ENCODE measurements at regions not wholly inside any gene's neighbourhood (a gene's known extent, or its start where the extent isn't known, plus 50 kb on each side); places are given as distances from the start of the nearest gene placed in this dataset.

- no peak overlapping the region for H3K4me3 ChIP-seq (ENCODE audit: low read length)
- DNase-seq (ENCODE audit: low read depth), result no peak
- TF ChIP-seq, protein P1, sequence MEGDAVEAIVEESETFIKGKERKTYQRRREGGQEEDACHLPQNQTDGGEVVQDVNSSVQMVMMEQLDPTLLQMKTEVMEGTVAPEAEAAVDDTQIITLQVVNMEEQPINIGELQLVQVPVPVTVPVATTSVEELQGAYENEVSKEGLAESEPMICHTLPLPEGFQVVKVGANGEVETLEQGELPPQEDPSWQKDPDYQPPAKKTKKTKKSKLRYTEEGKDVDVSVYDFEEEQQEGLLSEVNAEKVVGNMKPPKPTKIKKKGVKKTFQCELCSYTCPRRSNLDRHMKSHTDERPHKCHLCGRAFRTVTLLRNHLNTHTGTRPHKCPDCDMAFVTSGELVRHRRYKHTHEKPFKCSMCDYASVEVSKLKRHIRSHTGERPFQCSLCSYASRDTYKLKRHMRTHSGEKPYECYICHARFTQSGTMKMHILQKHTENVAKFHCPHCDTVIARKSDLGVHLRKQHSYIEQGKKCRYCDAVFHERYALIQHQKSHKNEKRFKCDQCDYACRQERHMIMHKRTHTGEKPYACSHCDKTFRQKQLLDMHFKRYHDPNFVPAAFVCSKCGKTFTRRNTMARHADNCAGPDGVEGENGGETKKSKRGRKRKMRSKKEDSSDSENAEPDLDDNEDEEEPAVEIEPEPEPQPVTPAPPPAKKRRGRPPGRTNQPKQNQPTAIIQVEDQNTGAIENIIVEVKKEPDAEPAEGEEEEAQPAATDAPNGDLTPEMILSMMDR (conservative IDR thresholded peaks at IDR 0.05; ENCODE audit: low read length), result no peak
These were observed 617.4 kb upstream of the NETO1 start for GRCh38 chr18:73485166-73485565.

- TF ChIP-seq, protein P1 (conservative IDR thresholded peaks at IDR 0.05; ENCODE audit: low read length), result no peak
- H3K4me3 ChIP-seq (ENCODE audit: low read length), result no peak overlapping the region
- DNase-seq (ENCODE audit: low read depth), result no peak
These were observed 615.1 kb upstream of the NETO1 start for GRCh38 chr18:73482901-73483300.

DNA sequence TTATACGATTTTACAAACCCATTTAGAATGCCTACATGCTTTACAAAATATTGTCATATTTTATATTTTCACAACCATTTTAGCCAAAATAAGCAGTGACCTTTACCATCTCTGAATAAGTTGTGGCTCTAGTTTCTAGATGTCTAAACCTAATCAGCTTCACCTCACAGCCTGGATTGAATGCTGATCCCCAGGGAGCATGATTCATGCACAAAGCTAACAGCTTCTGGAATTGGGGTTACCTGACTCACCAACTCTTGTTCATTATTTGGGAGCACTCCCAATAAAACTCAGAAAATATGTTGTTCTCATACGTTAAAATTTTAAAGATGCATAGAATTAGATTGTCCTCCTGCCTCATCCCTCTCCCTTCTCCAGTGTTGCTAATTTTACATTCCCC is 611.7 kb upstream of the NETO1 start:
- TF ChIP-seq, protein P1 (conservative IDR thresholded peaks at IDR 0.05; ENCODE audit: low read length), result no peak
- no peak overlapping the region for H3K4me3 ChIP-seq (ENCODE audit: low read length)
- peak; percentile 41 for DNase-seq (ENCODE audit: low read depth)

GRCh38 chr18:73478191-73478590 is 610.4 kb upstream of the NETO1 start:
- DNase-seq (ENCODE audit: low read depth), result no peak
- TF ChIP-seq, protein P1 (conservative IDR thresholded peaks at IDR 0.05; ENCODE audit: low read length), result no peak

GRCh38 chr18:73476031-73476430 is 608.2 kb upstream of the NETO1 start:
- TF ChIP-seq, protein P1 (conservative IDR thresholded peaks at IDR 0.05; ENCODE audit: low read length), result no peak
- no peak overlapping the region for H3K4me3 ChIP-seq (ENCODE audit: low read length)
- DNase-seq (ENCODE audit: low read depth), result no peak

More at GRCh38 chr18:73478191-73478590, 610.4 kb upstream of the NETO1 start:
- H3K4me3 ChIP-seq (ENCODE audit: low read length), result no peak overlapping the region

GRCh38 chr18:73462092-73462491 is 594.3 kb upstream of the NETO1 start:
- peak; percentile 80 for DNase-seq (ENCODE audit: low read depth)
- no peak overlapping the region for H3K4me3 ChIP-seq (ENCODE audit: low read length)
- TF ChIP-seq, protein P1 (conservative IDR thresholded peaks at IDR 0.05; ENCODE audit: low read length), result no peak

DNA sequence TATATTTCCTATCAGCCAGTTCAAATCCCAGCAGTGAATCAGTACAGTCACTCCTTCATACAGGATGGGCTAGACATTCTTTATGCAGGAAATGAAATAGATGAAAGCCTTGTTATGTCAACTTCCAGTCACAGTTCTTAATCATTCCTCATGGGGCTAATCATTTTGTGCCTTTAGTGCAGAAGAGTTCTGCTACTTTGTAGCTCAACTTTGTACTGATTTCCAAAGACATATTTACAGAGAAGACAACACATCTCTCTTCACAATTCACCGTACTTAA is 593.9 kb upstream of the NETO1 start:
- no peak overlapping the region for H3K4me3 ChIP-seq (ENCODE audit: low read length)
- TF ChIP-seq, protein P1 (conservative IDR thresholded peaks at IDR 0.05; ENCODE audit: low read length), result no peak
- DNase-seq (ENCODE audit: low read depth), result peak; percentile 7

All from AG10803 (cell line).